ENCODE measurements at regions not wholly inside any gene's neighbourhood (a gene's known extent, or its start where the extent isn't known, plus 50 kb on each side); places are given as distances from the start of the nearest gene placed in this dataset.

- TF ChIP-seq, protein P1, sequence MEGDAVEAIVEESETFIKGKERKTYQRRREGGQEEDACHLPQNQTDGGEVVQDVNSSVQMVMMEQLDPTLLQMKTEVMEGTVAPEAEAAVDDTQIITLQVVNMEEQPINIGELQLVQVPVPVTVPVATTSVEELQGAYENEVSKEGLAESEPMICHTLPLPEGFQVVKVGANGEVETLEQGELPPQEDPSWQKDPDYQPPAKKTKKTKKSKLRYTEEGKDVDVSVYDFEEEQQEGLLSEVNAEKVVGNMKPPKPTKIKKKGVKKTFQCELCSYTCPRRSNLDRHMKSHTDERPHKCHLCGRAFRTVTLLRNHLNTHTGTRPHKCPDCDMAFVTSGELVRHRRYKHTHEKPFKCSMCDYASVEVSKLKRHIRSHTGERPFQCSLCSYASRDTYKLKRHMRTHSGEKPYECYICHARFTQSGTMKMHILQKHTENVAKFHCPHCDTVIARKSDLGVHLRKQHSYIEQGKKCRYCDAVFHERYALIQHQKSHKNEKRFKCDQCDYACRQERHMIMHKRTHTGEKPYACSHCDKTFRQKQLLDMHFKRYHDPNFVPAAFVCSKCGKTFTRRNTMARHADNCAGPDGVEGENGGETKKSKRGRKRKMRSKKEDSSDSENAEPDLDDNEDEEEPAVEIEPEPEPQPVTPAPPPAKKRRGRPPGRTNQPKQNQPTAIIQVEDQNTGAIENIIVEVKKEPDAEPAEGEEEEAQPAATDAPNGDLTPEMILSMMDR (IDR thresholded peaks at IDR 0.05 in 8 of 11, conservative IDR thresholded peaks at IDR 0.05 in 3 of 11): no peak
- TF ChIP-seq POLR2AphosphoS5 (IDR thresholded peaks at IDR 0.05): no peak
- no peak for TF ChIP-seq POLR2A (IDR thresholded peaks at IDR 0.05)
These were observed 617.2 kb upstream of the ADGRL2 start for GRCh38 chr1:81183553-81183952.
